H9 (cell line): ENCODE measurements at regions not wholly inside any gene's neighbourhood (a gene's known extent, or its start where the extent isn't known, plus 50 kb on each side); places are given as distances from the start of the nearest gene placed in this dataset.

Experiments
- DNase-seq: peaks from one replicate; pipeline ENCODE4 v3.0.0-alpha.2; 2017
- H2AFZ ChIP-seq: one replicate; pipeline ENCODE4 v1.6.1; 2013; ENCODE audit warnings: mild to moderate bottlenecking, low read length, control low read depth, moderate library complexity
- H2AK5ac ChIP-seq: 2 replicates; pipeline ENCODE4 v1.6.1; 2013; ENCODE audit warnings: low read length, control low read depth, mixed read lengths; ENCODE audit not compliant: insufficient read length
- H2BK120ac ChIP-seq: one replicate; pipeline ENCODE4 v1.6.1; 2013; ENCODE audit warnings: low read depth, mild to moderate bottlenecking, low read length, control low read depth, inconsistent platforms; ENCODE audit not compliant: poor library complexity, severe bottlenecking
- H2BK12ac ChIP-seq: 2 replicates; pipeline ENCODE4 v1.6.1; 2013; ENCODE audit warnings: low read length, control low read depth, mixed read lengths, low read depth; ENCODE audit not compliant: insufficient read length
- H2BK15ac ChIP-seq: 2 replicates; pipeline ENCODE4 v1.6.1; 2013; ENCODE audit warnings: low read depth, low read length, control low read depth
- H2BK20ac ChIP-seq: one replicate; pipeline ENCODE4 v1.6.1; 2013; ENCODE audit warnings: low read depth, mild to moderate bottlenecking, low read length, control low read depth, inconsistent platforms; ENCODE audit not compliant: poor library complexity, severe bottlenecking
- H2BK5ac ChIP-seq: 2 replicates; pipeline ENCODE4 v1.6.1; 2013; ENCODE audit warnings: low read length, control low read depth, mixed read lengths; ENCODE audit not compliant: insufficient read length
- H3K14ac ChIP-seq: 2 replicates; pipeline ENCODE4 v1.6.1; 2013; ENCODE audit warnings: low read length, control low read depth; ENCODE audit not compliant: insufficient read depth
- H3K18ac ChIP-seq: 2 replicates; pipeline ENCODE4 v1.6.1; 2013; ENCODE audit warnings: low read depth, mild to moderate bottlenecking, mixed read lengths, low read length, control low read depth; ENCODE audit not compliant: insufficient read length
- H3K23ac ChIP-seq: 2 replicates; pipeline ENCODE4 v1.6.1; 2013; ENCODE audit warnings: low read length, control low read depth, mixed read lengths, low read depth; ENCODE audit not compliant: insufficient read length
- H3K23me2 ChIP-seq: 2 replicates; pipeline ENCODE4 v1.6.1; 2013; ENCODE audit warnings: low read depth, mild to moderate bottlenecking, mixed read lengths, low read length, control low read depth; ENCODE audit not compliant: insufficient read length, poor library complexity, severe bottlenecking
- H3K27ac ChIP-seq: 2 replicates; pipeline ENCODE4 v1.5.1; 2013; ENCODE audit warnings: low read length, control low read depth, mixed read lengths, low read depth; ENCODE audit not compliant: insufficient read length
- H3K27me3 ChIP-seq: 2 replicates; pipeline ENCODE4 v1.6.1; 2013; ENCODE audit warnings: low read length, control low read depth, inconsistent platforms; ENCODE audit not compliant: insufficient read depth
- H3K4ac ChIP-seq: 2 replicates; pipeline ENCODE4 v1.6.1; 2013; ENCODE audit warnings: low read depth, mild to moderate bottlenecking, control low read depth, inconsistent platforms, low read length, moderate library complexity
- H3K4me1 ChIP-seq: 2 replicates; pipeline ENCODE4 v1.6.1; 2013; ENCODE audit warnings: low read length, control low read depth, inconsistent platforms; ENCODE audit not compliant: insufficient read depth
- H3K4me2 ChIP-seq: 2 replicates; pipeline ENCODE4 v1.6.1; 2013; ENCODE audit warnings: low read length, control low read depth, mixed read lengths; ENCODE audit not compliant: insufficient read length, insufficient read depth
- H3K56ac ChIP-seq: 2 replicates; pipeline ENCODE4 v1.6.1; 2013; ENCODE audit warnings: low read depth, mild to moderate bottlenecking, mixed read lengths, low read length, control low read depth; ENCODE audit not compliant: insufficient read length
- H3K79me1 ChIP-seq: 2 replicates; pipeline ENCODE4 v1.6.1; 2013; ENCODE audit warnings: low read depth, mild to moderate bottlenecking, moderate library complexity, low read length, control low read depth, inconsistent platforms; ENCODE audit not compliant: insufficient read depth, poor library complexity, severe bottlenecking
- H3K79me2 ChIP-seq: 2 replicates; pipeline ENCODE4 v1.6.1; 2013; ENCODE audit warnings: low read length, control low read depth, inconsistent platforms; ENCODE audit not compliant: insufficient read depth
- H3K9ac ChIP-seq: 2 replicates; pipeline ENCODE4 v1.6.1; 2013; ENCODE audit warnings: low read length, control low read depth, mixed read lengths; ENCODE audit not compliant: insufficient read length; ENCODE audit errors: extremely low read depth
- H3K9me3 ChIP-seq: one replicate; pipeline ENCODE4 v1.6.1; 2013; ENCODE audit warnings: low read depth, low read length, inconsistent platforms; ENCODE audit not compliant: control insufficient read depth
- H3T11ph ChIP-seq: one replicate; pipeline ENCODE4 v1.6.1; 2013; ENCODE audit warnings: mild to moderate bottlenecking, low read length, control low read depth, inconsistent platforms
- H4K20me1 ChIP-seq: one replicate; pipeline ENCODE4 v1.6.1; 2013; ENCODE audit not compliant: control insufficient read depth, insufficient read length, insufficient read depth
- H4K5ac ChIP-seq: 2 replicates; pipeline ENCODE4 v1.6.1; 2013; ENCODE audit warnings: low read depth, mild to moderate bottlenecking, mixed read lengths, low read length, control low read depth; ENCODE audit not compliant: insufficient read length
- H4K8ac ChIP-seq: replicated peaks from 2 replicates; pipeline ENCODE4 v1.6.1; 2013; ENCODE audit warnings: low read length, control low read depth, mixed read lengths, low read depth; ENCODE audit not compliant: insufficient read length
- H4K91ac ChIP-seq: 2 replicates; pipeline ENCODE4 v1.6.1; 2013; ENCODE audit warnings: low read depth, mild to moderate bottlenecking, moderate library complexity, mixed read lengths, low read length, control low read depth; ENCODE audit not compliant: insufficient read length
- H3K27ac Mint-ChIP-seq, 3 experiments: 2 replicates in 2 of 3; 3 replicates in 1 of 3; pipeline ENCODE4 v1.8.0; 2020 to 2021; ENCODE audit warnings: mixed read lengths in 3 of 3, mild to moderate bottlenecking in 1 of 3, moderate library complexity in 1 of 3
- H3K27me3 Mint-ChIP-seq: 2 replicates; pipeline ENCODE4 v1.8.0; 2021; ENCODE audit warnings: low read depth, mild to moderate bottlenecking, moderate library complexity, mixed read lengths
- H3K36me3 Mint-ChIP-seq, 3 experiments: 2 replicates in 2 of 3; 3 replicates in 1 of 3; pipeline ENCODE4 v1.8.0; 2020 to 2021; ENCODE audit warnings: low read depth in 3 of 3, mixed read lengths in 3 of 3; ENCODE audit not compliant: insufficient read depth in 1 of 3
- H3K4me1 Mint-ChIP-seq, 2 experiments: 2 replicates each; pipeline ENCODE4 v1.8.0; 2020; ENCODE audit warnings: mixed read lengths in 2 of 2
- H3K4me3 Mint-ChIP-seq, 2 experiments: 2 replicates in 1 of 2; 3 replicates in 1 of 2; pipeline ENCODE4 v1.8.0; 2020 to 2021; ENCODE audit warnings: mild to moderate bottlenecking in 2 of 2, mixed read lengths in 2 of 2, moderate library complexity in 1 of 2
- H3K9me3 Mint-ChIP-seq, 2 experiments: 2 replicates in 1 of 2; 3 replicates in 1 of 2; pipeline ENCODE4 v1.8.0; 2020; ENCODE audit warnings: mild to moderate bottlenecking in 2 of 2, mixed read lengths in 2 of 2, moderate library complexity in 1 of 2
- WGBS: extraction: QIAGEN DNeasy Blood & Tissue Kit; methylation state at CpG from one replicate; pipeline ENCODE4 v1.1.7; 2013; ENCODE audit warnings: missing lambda C conversion rate, low lambda C conversion rate, mixed read lengths; ENCODE audit not compliant: insufficient read length; ENCODE audit errors: extremely low coverage; 5-methylcytosine and 5-hydroxymethylcytosine counted together
- TF ChIP-seq, protein P1 (sequence below): fragments of 200-600 bp; sonication (generic); conservative IDR thresholded peaks from 3 replicates; pipeline ENCODE4 v1.8.0; 2021; ENCODE audit warnings: antibody characterized with exemption, mild to moderate bottlenecking

GRCh38 chr10:31153161-31153560, 121.5 kb upstream of the ZNF438 start:
- no peak overlapping the region for H2AFZ ChIP-seq
- H3K9ac ChIP-seq, result no peak overlapping the region
- H4K91ac ChIP-seq, result no peak overlapping the region
- DNase-seq, result no peak
- no peak overlapping the region for H2BK15ac ChIP-seq
- no peak overlapping the region for H3K27ac ChIP-seq
- H3K56ac ChIP-seq, result no peak overlapping the region
- no peaks in the 10 kb centered on the region for H3K79me1 ChIP-seq
- peaks cover 11 to 13% of the 10 kb centered on the region in 2 experiments for H3K4me1 Mint-ChIP-seq
- H3K4ac ChIP-seq, result no peak overlapping the region
- H3K23ac ChIP-seq, result no peak overlapping the region
- no peaks in the 10 kb centered on the region for H3K79me2 ChIP-seq
- no peak overlapping the region for H3K4me3 Mint-ChIP-seq
- H2BK120ac ChIP-seq, result no peak overlapping the region
- no peak overlapping the region for H2BK12ac ChIP-seq
- WGBS, result no CpG with 5 or more reads among the region's 7 CpGs
- no peak overlapping the region for H3K18ac ChIP-seq
- H4K5ac ChIP-seq, result no peak overlapping the region
- no peak overlapping the region for H3K27ac Mint-ChIP-seq
- no peaks in the 10 kb centered on the region for H3K23me2 ChIP-seq
- H4K8ac ChIP-seq, result no peak overlapping the region
- H2AK5ac ChIP-seq, result no peak overlapping the region
- TF ChIP-seq, protein P1, sequence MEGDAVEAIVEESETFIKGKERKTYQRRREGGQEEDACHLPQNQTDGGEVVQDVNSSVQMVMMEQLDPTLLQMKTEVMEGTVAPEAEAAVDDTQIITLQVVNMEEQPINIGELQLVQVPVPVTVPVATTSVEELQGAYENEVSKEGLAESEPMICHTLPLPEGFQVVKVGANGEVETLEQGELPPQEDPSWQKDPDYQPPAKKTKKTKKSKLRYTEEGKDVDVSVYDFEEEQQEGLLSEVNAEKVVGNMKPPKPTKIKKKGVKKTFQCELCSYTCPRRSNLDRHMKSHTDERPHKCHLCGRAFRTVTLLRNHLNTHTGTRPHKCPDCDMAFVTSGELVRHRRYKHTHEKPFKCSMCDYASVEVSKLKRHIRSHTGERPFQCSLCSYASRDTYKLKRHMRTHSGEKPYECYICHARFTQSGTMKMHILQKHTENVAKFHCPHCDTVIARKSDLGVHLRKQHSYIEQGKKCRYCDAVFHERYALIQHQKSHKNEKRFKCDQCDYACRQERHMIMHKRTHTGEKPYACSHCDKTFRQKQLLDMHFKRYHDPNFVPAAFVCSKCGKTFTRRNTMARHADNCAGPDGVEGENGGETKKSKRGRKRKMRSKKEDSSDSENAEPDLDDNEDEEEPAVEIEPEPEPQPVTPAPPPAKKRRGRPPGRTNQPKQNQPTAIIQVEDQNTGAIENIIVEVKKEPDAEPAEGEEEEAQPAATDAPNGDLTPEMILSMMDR, result no peak
- H3K9me3 Mint-ChIP-seq, result peaks cover 0 to 4% of the 10 kb centered on the region in 2 experiments; a peak in 3 of 5 replicates
- no peaks in the 10 kb centered on the region for H3K27me3 ChIP-seq
- H3K4me2 ChIP-seq, result no peak overlapping the region
- no peaks in the 10 kb centered on the region for H4K20me1 ChIP-seq
- no peaks in the 10 kb centered on the region for H3K9me3 ChIP-seq
- no peak overlapping the region for H3T11ph ChIP-seq
- H3K4me1 ChIP-seq, result no peaks in the 10 kb centered on the region; the same call in 1 of the 2 replicates
- H2BK5ac ChIP-seq, result no peak overlapping the region
- no peaks in the 10 kb centered on the region for H3K27me3 Mint-ChIP-seq
- H3K36me3 Mint-ChIP-seq, result no peaks in the 10 kb centered on the region; a peak in 1 of 7 replicates
- no peak overlapping the region for H3K14ac ChIP-seq
- no peak overlapping the region for H2BK20ac ChIP-seq
